Adrenal gland (tissue), 9 donors: ENCODE measurements at regions not wholly inside any gene's neighbourhood (a gene's known extent, or its start where the extent isn't known, plus 50 kb on each side); places are given as distances from the start of the nearest gene placed in this dataset.

Experiments
- DNase-seq, 7 donors: peaks; one replicate each; pipeline ENCODE4 v3.0.0-alpha.2; 2019 to 2020
- H3K27ac ChIP-seq, 5 donors: fragments of 200-600 bp; sonication (generic) in 4 of 5; 1 replicate in 3 of 5; 2 replicates in 2 of 5; pipeline versions ENCODE4 v1.5.1 to v1.8.0; 2016 to 2020; ENCODE audit warnings: mild to moderate bottlenecking in 1 of 5
- H3K27me3 ChIP-seq: fragments of 200-600 bp; 2 replicates; pipeline ENCODE4 v1.8.0; 2021
- H3K36me3 ChIP-seq, 2 donors: fragments of 200-600 bp; replicated peaks in 1 of 2; 1 replicate in 1 of 2; 2 replicates in 1 of 2; pipeline versions ENCODE4 v1.5.1 to v1.8.0; 2018 to 2022
- H3K4me1 ChIP-seq, 2 donors: fragments of 200-600 bp; replicated peaks in 1 of 2; 1 replicate in 1 of 2; 2 replicates in 1 of 2; pipeline versions ENCODE4 v1.5.1 to v1.8.0; 2018 to 2021
- H3K4me3 ChIP-seq, 4 donors: fragments of 200-600 bp; sonication (generic) in 3 of 4; one replicate each; pipeline ENCODE4 v1.5.1; 2016 to 2018
- H3K9me3 ChIP-seq, 3 donors: fragments of 200-600 bp; sonication (generic) in 1 of 3; replicated peaks in 1 of 3; 1 replicate in 2 of 3; 2 replicates in 1 of 3; pipeline versions ENCODE4 v1.5.1 to v1.8.0; 2016 to 2021
- CTCF ChIP-seq, 6 experiments: fragments of 450-650 bp in 4 of 6; fragments of 200-600 bp in 2 of 6; sonication (generic) in 1 of 6; IDR thresholded peaks; 1 replicate in 5 of 6; 2 replicates in 1 of 6; pipeline versions ENCODE4 v1.5.1 to v1.8.0; 2016 to 2021; ENCODE audit warnings: antibody characterized with exemption in 6 of 6, mild to moderate bottlenecking in 2 of 6, moderate library complexity in 1 of 6
- POLR2A ChIP-seq, 2 donors: fragments of 450-650 bp; IDR thresholded peaks; one replicate each; pipeline ENCODE4 v1.6.1; 2017; ENCODE audit warnings: antibody characterized with exemption in 2 of 2, mild to moderate bottlenecking in 2 of 2, moderate library complexity in 1 of 2
- WGBS, 4 donors: extraction: QIAGEN DNeasy Blood & Tissue Kit in 2 of 4; methylation state at CpG; one replicate each; pipeline versions ENCODE4 v1.1.5 to v1.1.7; 2013 to 2017; 5-methylcytosine and 5-hydroxymethylcytosine counted together
- intact Hi-C, 2 donors: fragments of 100-400 bp; cut with DNase I; formaldehyde crosslinking; loops; one replicate each; pipeline versions ENCODE4 v1.14.1 to v1.15.0; 2022 to 2023
- donor health status: healthy with polysubstance abuse.
- donor health status: Bipolar disorder and iron deficiency.
- donor health status: DM: yes; HTN: yes; CAD: no.
- donor health status: DM: no; HTN: no; CAD: no.
- donor health status: DM: no; HTN: no; CAD: no.

- Histone ChIP-seq H3K9me3 (no peaks in the 10 kb centered on the region), H3K36me3 (no peaks in the 10 kb centered on the region)
- WGBS, 4 donors, result 88 to 93% (median 89%) methylated on average over 2 of the region's 2 CpGs
These were observed 407.9 kb downstream of the TMA16 start for GRCh38 chr4:163902417-163902816.

GRCh38 chr4:163911891-163912290, 417.4 kb downstream of the TMA16 start:
- no peak for TF ChIP-seq POLR2A (IDR thresholded peaks at IDR 0.05)
- TF ChIP-seq CTCF (IDR thresholded peaks at IDR 0.05), result no peak
- H3K36me3 ChIP-seq, result no peaks in the 10 kb centered on the region
- H3K27ac ChIP-seq, result no peak overlapping the region
- WGBS, 4 donors, result 63 to 72% (median 68%) methylated on average over 5 of the region's 5 CpGs
- H3K4me1 ChIP-seq, result no peaks in the 10 kb centered on the region
- intact Hi-C loops, result no loop called here
- H3K4me3 ChIP-seq, result no peak overlapping the region
- no peaks in the 10 kb centered on the region for H3K9me3 ChIP-seq
- H3K27me3 ChIP-seq, result no peaks in the 10 kb centered on the region
- no peak for DNase-seq

More at GRCh38 chr4:163902417-163902816, 407.9 kb downstream of the TMA16 start:
- H3K27me3 ChIP-seq, result no peaks in the 10 kb centered on the region
- no peak overlapping the region for H3K27ac ChIP-seq
- TF ChIP-seq CTCF (IDR thresholded peaks at IDR 0.05), result no peak
- TF ChIP-seq POLR2A (IDR thresholded peaks at IDR 0.05), result no peak
- H3K4me1 ChIP-seq, result no peaks in the 10 kb centered on the region
- intact Hi-C loops, result no loop called here
- no peak for DNase-seq
- no peak overlapping the region for H3K4me3 ChIP-seq

DNA sequence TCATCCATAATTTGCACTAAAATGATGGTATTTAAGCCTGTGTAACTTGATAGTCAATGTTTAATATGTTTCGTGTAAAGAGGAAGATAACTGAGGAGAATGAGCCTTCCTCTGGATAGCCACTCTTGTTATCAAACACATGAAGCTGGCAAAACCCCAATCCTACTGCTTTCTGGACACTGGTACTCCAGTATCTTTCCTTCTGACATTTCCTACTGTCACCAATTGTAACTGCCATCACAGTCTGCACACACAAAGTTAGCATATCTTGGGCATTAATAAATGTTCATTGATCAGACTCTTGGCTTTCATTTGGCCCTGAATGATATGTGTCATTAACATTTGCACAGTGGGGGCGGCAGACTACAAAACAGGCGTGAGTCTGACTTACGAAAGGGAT, 419.1 kb downstream of the TMA16 start:
- DNase-seq, result no peak
- H3K27me3 ChIP-seq, result no peaks in the 10 kb centered on the region
- TF ChIP-seq POLR2A (IDR thresholded peaks at IDR 0.05) (no peak), CTCF (IDR thresholded peaks at IDR 0.05) (no peak)
- intact Hi-C loops, result no loop called here
- WGBS, 4 donors, result 72 to 81% (median 76%) methylated on average over 4 of the region's 4 CpGs
- no peaks in the 10 kb centered on the region for H3K36me3 ChIP-seq
- no peaks in the 10 kb centered on the region for H3K4me1 ChIP-seq
- no peak overlapping the region for H3K4me3 ChIP-seq
- H3K9me3 ChIP-seq, result no peaks in the 10 kb centered on the region
- H3K27ac ChIP-seq, result no peak overlapping the region

- no peaks in the 10 kb centered on the region for H3K27me3 ChIP-seq
- no peaks in the 10 kb centered on the region for H3K4me1 ChIP-seq
- no peaks in the 10 kb centered on the region for H3K36me3 ChIP-seq
- no peak overlapping the region for H3K4me3 ChIP-seq
- intact Hi-C loops, result no loop called here
- no peak for TF ChIP-seq POLR2A (IDR thresholded peaks at IDR 0.05)
- no peak for TF ChIP-seq CTCF (IDR thresholded peaks at IDR 0.05)
- no peak overlapping the region for H3K27ac ChIP-seq
- no peak for DNase-seq
- H3K9me3 ChIP-seq, result no peaks in the 10 kb centered on the region
- WGBS, 4 donors, result 71 to 86% (median 80%) methylated on average over 3 of the region's 3 CpGs
These were observed 421.4 kb downstream of the TMA16 start for GRCh38 chr4:163915896-163916295.
